ENCODE measurements at regions not wholly inside any gene's neighbourhood (a gene's known extent, or its start where the extent isn't known, plus 50 kb on each side); places are given as distances from the start of the nearest gene placed in this dataset.

GRCh38 chr4:33283818-33284217 is 2563.6 kb downstream of the PCDH7 start:
- Histone ChIP-seq H3K4me1 (ENCODE audit: insufficient read depth, low read length) (no peaks in the 10 kb centered on the region), H2BK5ac (ENCODE audit: insufficient read length, low read length) (no peak overlapping the region), H3K9ac (ENCODE audit: extremely low read depth, insufficient read length, low read length) (no peak overlapping the region), H3K4ac (ENCODE audit: low read depth, low read length) (no peak overlapping the region), H2AK5ac (ENCODE audit: insufficient read length, low read length) (no peak overlapping the region), H2AFZ (ENCODE audit: low read length) (no peak overlapping the region), H2BK20ac (ENCODE audit: low read depth, low read length, poor library complexity, severe bottlenecking) (no peak overlapping the region), H3T11ph (ENCODE audit: low read length) (no peak overlapping the region), H4K91ac (ENCODE audit: insufficient read length, low read depth, low read length) (no peak overlapping the region), H3K23me2 (ENCODE audit: insufficient read length, low read depth, low read length, poor library complexity, severe bottlenecking) (no peaks in the 10 kb centered on the region), H3K27me3 (ENCODE audit: insufficient read depth, low read length) (no peaks in the 10 kb centered on the region), H3K56ac (ENCODE audit: insufficient read length, low read depth, low read length) (no peak overlapping the region), H2BK15ac (ENCODE audit: low read depth, low read length) (no peak overlapping the region), H3K9me3 (ENCODE audit: control insufficient read depth, low read depth, low read length) (no peaks in the 10 kb centered on the region), H3K14ac (ENCODE audit: insufficient read depth, low read length) (no peak overlapping the region), H2BK12ac (ENCODE audit: insufficient read length, low read depth, low read length) (no peak overlapping the region), H3K79me1 (ENCODE audit: insufficient read depth, low read depth, low read length, poor library complexity, severe bottlenecking) (no peaks in the 10 kb centered on the region), H4K5ac (ENCODE audit: insufficient read length, low read depth, low read length) (no peak overlapping the region), H3K23ac (ENCODE audit: insufficient read length, low read depth, low read length) (no peak overlapping the region), H3K79me2 (ENCODE audit: insufficient read depth, low read length) (no peaks in the 10 kb centered on the region), H4K20me1 (ENCODE audit: control insufficient read depth, insufficient read depth, insufficient read length) (no peaks in the 10 kb centered on the region), H3K4me2 (ENCODE audit: insufficient read depth, insufficient read length, low read length) (no peak overlapping the region), H3K18ac (ENCODE audit: insufficient read length, low read depth, low read length) (no peak overlapping the region), H3K27ac (ENCODE audit: insufficient read length, low read depth, low read length) (no peak overlapping the region), H2BK120ac (ENCODE audit: low read depth, low read length, poor library complexity, severe bottlenecking) (no peak overlapping the region), H4K8ac (replicated peaks; ENCODE audit: insufficient read length, low read depth, low read length) (no peak overlapping the region)
- no peaks in the 10 kb centered on the region for H3K4me1 Mint-ChIP-seq
- WGBS (ENCODE audit: extremely low coverage, insufficient read length, low lambda C conversion rate) = no CpG with 5 or more reads among the region's 1 CpG
- H3K36me3 Mint-ChIP-seq (ENCODE audit: insufficient read depth in 1 of 3, low read depth in 3 of 3) = no peaks in the 10 kb centered on the region
- H3K27me3 Mint-ChIP-seq (ENCODE audit: low read depth) = no peaks in the 10 kb centered on the region
- no peak for TF ChIP-seq CTCF (conservative IDR thresholded peaks at IDR 0.05)
- DNase-seq = no peak
- no peak overlapping the region for H3K4me3 Mint-ChIP-seq
- no peaks in the 10 kb centered on the region for H3K9me3 Mint-ChIP-seq
- H3K27ac Mint-ChIP-seq = no peak overlapping the region

Measured in H9 (cell line).